Heart right ventricle (tissue), 16 donors: ENCODE measurements at regions not wholly inside any gene's neighbourhood (a gene's known extent, or its start where the extent isn't known, plus 50 kb on each side); places are given as distances from the start of the nearest gene placed in this dataset.

ENCODE experiments used
- ATAC-seq, 8 donors: fragments of 200-7000 bp; cut with Tn5 transposase; one replicate each; pipeline ENCODE4 v1.9.1; 2020; ENCODE audit warnings: mild to moderate bottlenecking in 8 of 8, moderate library complexity in 8 of 8, moderate number of reproducible peaks in 1 of 8
- DNase-seq, 2 donors: peaks; one replicate each; pipeline ENCODE4 v3.0.0-alpha.2; 2020
- H3K27ac ChIP-seq, 10 donors: fragments of 200-600 bp; sonication (generic) in 2 of 10; one replicate each; pipeline versions ENCODE4 v1.5.0 to v1.8.0; 2020 to 2022; ENCODE audit warnings: mild to moderate bottlenecking in 3 of 10
- H3K27me3 ChIP-seq, 7 donors: fragments of 200-600 bp; one replicate each; pipeline ENCODE4 v1.8.0; 2021 to 2022; ENCODE audit warnings: mild to moderate bottlenecking in 2 of 7
- H3K36me3 ChIP-seq, 9 donors: fragments of 200-600 bp; sonication (generic) in 1 of 9; one replicate each; pipeline versions ENCODE4 v1.5.0 to v1.8.0; 2020 to 2022; ENCODE audit warnings: mild to moderate bottlenecking in 2 of 9
- H3K4me1 ChIP-seq, 9 donors: fragments of 200-600 bp; sonication (generic) in 1 of 9; one replicate each; pipeline versions ENCODE4 v1.5.0 to v1.8.0; 2020 to 2022; ENCODE audit warnings: mild to moderate bottlenecking in 4 of 9
- H3K4me3 ChIP-seq, 10 donors: fragments of 200-600 bp; sonication (generic) in 2 of 10; one replicate each; pipeline versions ENCODE4 v1.5.0 to v1.8.0; 2020 to 2022; ENCODE audit warnings: mild to moderate bottlenecking in 7 of 10, moderate library complexity in 2 of 10
- H3K9me3 ChIP-seq, 11 donors: fragments of 200-600 bp in 10 of 11; sonication (generic) in 2 of 11; one replicate each; pipeline versions ENCODE4 v1.5.0 to v1.8.0; 2013 to 2022; ENCODE audit warnings: mild to moderate bottlenecking in 2 of 11, control low read depth in 1 of 11, moderate library complexity in 1 of 11
- WGBS, 2 donors: extraction: QIAGEN DNeasy Blood & Tissue Kit; methylation state at CpG; one replicate each; pipeline ENCODE4 v1.1.7; 2013; ENCODE audit warnings: inconsistent platforms in 1 of 2; 5-methylcytosine and 5-hydroxymethylcytosine counted together
- intact Hi-C, 10 donors: fragments of 100-400 bp; cut with DNase I; formaldehyde crosslinking; loops; one replicate each; pipeline versions ENCODE4 v1.11.1 to v1.14.2; 2022
- TF ChIP-seq, protein P1 (sequence below), 9 donors: fragments of 200-600 bp; sonication (generic) in 2 of 9; IDR thresholded peaks; one replicate each; pipeline versions ENCODE4 v1.5.0 to v1.8.0; 2021 to 2022; ENCODE audit warnings: antibody characterized with exemption in 9 of 9, mild to moderate bottlenecking in 5 of 9, moderate library complexity in 1 of 9
- donor health status: Arrhythmogenic right ventricular cardiomyopathy.
- donor health status: ischemic (EF 13 %, LVEDD 7.1; RV severe dilation, severe dysfunction).
- donor health status: healthy with polysubstance abuse.
- donor health status: DM: no; HTN: yes; CAD: no.
- donor health status: DM: no; HTN: no; CAD: no.
- donor health status: ischemic (EF 25% LVEDD 6.9; RV normal size, moderate dysfunction).
- donor health status: ischemic (EF 25% LVEDD 5.7; RV mildly dilated, moderate dysfunction).
- donor health status: healthy.
- donor health status: DM: yes; HTN: yes; CAD: no.
- donor health status: Ischemic cardiomyopathy.
- donor health status: ischemic (EF 35%, LVEDD 5.7; RV mildly dilated, moderate dysfunction).
- donor health status: nonischemic (EF 11% LVEDD 7.7; RV severe dilation, severe dysfunction).
- donor health status: DM: yes; HTN: yes; CAD: no.
- donor health status: PGD.
- donor health status: ischemic (EF 29% LVEDD 5.4; RV normal size, mild dysfunction).
- donor health status: nonischemic (EF 23%, LVEDD 6.1; RV moderate dilation, normal function).

DNA sequence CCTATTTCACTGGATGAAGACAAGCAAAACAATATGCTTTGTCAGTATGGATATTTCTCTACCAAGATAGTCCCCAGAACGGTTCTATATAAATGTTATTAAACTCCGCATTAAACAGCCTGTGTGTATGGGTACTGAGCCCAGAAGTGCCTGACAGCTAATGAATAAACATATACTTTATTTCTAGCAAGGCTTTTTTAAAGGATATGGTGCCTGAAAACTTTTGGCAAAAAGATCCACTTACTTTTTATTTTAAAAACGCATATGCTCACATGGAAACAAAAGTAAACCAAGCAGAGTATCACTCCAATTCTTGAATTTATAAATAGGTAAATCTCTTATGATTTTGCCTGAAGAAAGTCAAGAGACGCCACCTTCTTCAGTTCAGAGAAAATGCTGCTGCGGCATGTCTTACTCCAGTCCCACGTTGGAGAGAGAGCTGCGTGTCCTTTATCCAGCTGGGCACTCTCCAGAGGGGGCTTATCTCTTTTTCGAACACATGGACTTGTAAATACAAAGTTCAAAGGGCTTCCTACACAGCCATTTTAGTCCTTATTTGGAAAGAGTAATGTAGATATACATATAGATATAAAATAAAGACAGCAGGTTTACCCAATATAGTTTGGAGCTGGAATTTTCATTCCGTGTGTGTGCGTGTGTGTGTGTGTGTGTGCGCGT is 264.2 kb downstream of the ADAMTS20 start:
- Histone ChIP-seq H3K4me3 (no peak overlapping the region), H3K4me1 (peaks cover 0 to 30% (median 4%) of the 10 kb centered on the region in 9 donors), H3K27ac (no peak overlapping the region), H3K27me3 (no peaks in the 10 kb centered on the region), H3K36me3 (no peaks in the 10 kb centered on the region), H3K9me3 (no peaks in the 10 kb centered on the region)
- ATAC-seq, result no peak
- TF ChIP-seq, protein P1, sequence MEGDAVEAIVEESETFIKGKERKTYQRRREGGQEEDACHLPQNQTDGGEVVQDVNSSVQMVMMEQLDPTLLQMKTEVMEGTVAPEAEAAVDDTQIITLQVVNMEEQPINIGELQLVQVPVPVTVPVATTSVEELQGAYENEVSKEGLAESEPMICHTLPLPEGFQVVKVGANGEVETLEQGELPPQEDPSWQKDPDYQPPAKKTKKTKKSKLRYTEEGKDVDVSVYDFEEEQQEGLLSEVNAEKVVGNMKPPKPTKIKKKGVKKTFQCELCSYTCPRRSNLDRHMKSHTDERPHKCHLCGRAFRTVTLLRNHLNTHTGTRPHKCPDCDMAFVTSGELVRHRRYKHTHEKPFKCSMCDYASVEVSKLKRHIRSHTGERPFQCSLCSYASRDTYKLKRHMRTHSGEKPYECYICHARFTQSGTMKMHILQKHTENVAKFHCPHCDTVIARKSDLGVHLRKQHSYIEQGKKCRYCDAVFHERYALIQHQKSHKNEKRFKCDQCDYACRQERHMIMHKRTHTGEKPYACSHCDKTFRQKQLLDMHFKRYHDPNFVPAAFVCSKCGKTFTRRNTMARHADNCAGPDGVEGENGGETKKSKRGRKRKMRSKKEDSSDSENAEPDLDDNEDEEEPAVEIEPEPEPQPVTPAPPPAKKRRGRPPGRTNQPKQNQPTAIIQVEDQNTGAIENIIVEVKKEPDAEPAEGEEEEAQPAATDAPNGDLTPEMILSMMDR (IDR thresholded peaks at IDR 0.05), result no peak
- 68 to 69% methylated on average over 12 of the region's 12 CpGs for WGBS, 2 donors
- DNase-seq, result no peak
- intact Hi-C loops, result loop anchor here in 1 of 10 donors (10.0 kb wide), 2 partner anchors 693 to 1163 kb away; no protein-coding TSS in a partner anchor

GRCh38 chr12:43286986-43287385 is 265.0 kb downstream of the ADAMTS20 start:
- no peak for ATAC-seq

DNA sequence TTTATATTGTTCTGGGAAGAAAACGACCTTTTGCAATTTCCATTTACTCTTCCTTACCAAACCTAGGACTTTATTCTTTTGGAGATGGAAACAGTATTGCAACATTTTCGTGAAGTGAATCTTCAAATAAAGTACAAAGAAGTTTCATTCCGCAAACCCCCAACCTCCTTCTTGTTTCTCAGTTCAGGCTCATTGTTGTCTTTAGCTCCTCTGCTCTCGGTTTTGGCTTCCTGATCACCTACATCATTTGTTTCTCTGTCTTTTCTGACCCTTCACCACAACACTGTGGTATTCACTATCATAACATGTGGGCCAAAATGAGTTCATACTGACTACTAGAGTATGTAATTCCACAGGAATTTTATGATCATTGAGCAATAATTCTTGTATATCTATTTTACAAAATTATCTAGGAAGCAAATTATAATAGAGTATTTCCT is 266.8 kb downstream of the ADAMTS20 start:
- no peaks in the 10 kb centered on the region for H3K36me3 ChIP-seq
- peaks cover 0 to 36% (median 4%) of the 10 kb centered on the region in 9 donors for H3K4me1 ChIP-seq
- TF ChIP-seq, protein P1 (IDR thresholded peaks at IDR 0.05), result no peak
- DNase-seq (no peak), ATAC-seq (peak in 1 of 8 donors; percentile 51)
- intact Hi-C loops, result loop anchor here in 1 of 10 donors (10.0 kb wide), 2 partner anchors 690 to 1160 kb away; no protein-coding TSS in a partner anchor
- no peak overlapping the region for H3K4me3 ChIP-seq
- no peaks in the 10 kb centered on the region for H3K9me3 ChIP-seq
- no peak overlapping the region for H3K27ac ChIP-seq
- H3K27me3 ChIP-seq, result no peaks in the 10 kb centered on the region
- WGBS, 2 donors, result 51 to 56% methylated on average over 4 of the region's 4 CpGs

More at GRCh38 chr12:43286986-43287385, 265.0 kb downstream of the ADAMTS20 start:
- Histone ChIP-seq H3K36me3 (no peaks in the 10 kb centered on the region), H3K4me3 (no peak overlapping the region), H3K9me3 (no peaks in the 10 kb centered on the region), H3K27ac (no peak overlapping the region), H3K4me1 (peaks cover 0 to 25% (median 4%) of the 10 kb centered on the region in 9 donors), H3K27me3 (no peaks in the 10 kb centered on the region)
- 95 to 96% methylated on average over 2 of the region's 2 CpGs for WGBS, 2 donors
- TF ChIP-seq, protein P1 (IDR thresholded peaks at IDR 0.05), result no peak
- no peak for DNase-seq
- intact Hi-C loops, result loop anchor here in 1 of 10 donors (10.0 kb wide), 2 partner anchors 692 to 1162 kb away; no protein-coding TSS in a partner anchor

DNA sequence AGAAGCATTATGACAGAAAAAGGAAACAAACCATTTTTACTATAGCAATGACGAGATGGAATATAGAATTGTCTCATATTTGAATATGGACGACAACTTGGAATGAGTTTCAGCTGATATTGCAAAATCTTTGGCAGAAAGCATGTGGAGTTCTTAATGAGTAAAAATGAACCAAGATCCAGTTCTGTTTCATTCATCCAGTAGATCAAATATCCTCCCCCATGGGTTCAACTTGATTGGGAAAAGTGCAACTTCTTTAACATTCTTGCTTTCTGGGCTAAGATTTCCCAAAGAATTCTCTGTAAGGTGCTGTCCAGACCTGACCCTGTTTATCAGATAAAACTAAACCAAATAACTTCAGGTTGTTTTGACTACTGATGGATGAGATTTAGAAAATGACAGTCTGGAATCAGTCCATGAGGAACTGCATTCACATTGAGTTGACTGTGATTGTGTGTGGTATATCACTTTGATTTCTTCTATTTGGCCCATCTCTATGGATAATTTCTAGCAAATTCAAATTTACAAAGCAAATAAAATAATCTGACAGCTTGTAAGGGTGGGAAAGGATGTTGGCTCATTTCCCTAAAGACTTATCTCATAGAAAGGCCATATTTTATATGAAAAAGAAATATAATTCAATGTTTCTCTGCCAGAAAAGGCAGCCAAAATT is 267.4 kb downstream of the ADAMTS20 start:
- TF ChIP-seq, protein P1 (IDR thresholded peaks at IDR 0.05), result no peak
- H3K27me3 ChIP-seq, result no peaks in the 10 kb centered on the region
- H3K4me3 ChIP-seq, result no peak overlapping the region
- 73% methylated on average over 2 of the region's 2 CpGs for WGBS, 2 donors
- peaks cover 0 to 32% (median 4%) of the 10 kb centered on the region in 9 donors for H3K4me1 ChIP-seq
- no peak for ATAC-seq
- no peaks in the 10 kb centered on the region for H3K9me3 ChIP-seq
- H3K27ac ChIP-seq, result no peak overlapping the region
- no peaks in the 10 kb centered on the region for H3K36me3 ChIP-seq
- intact Hi-C loops, result loop anchor here in 8 of 10 donors (5.0 to 10.0 kb wide), 4 partner anchors 690 to 1160 kb away; partner anchors contain the start of gene PRICKLE1 (in 6 of the 8)
- DNase-seq, result no peak
